Cerebellar nuclear complex (tissue), 1 donor: ENCODE measurements at regions not wholly inside any gene's neighbourhood (a gene's known extent, or its start where the extent isn't known, plus 50 kb on each side); places are given as distances from the start of the nearest gene placed in this dataset.
"Not testable (repeated sequence)": the region's sequence is repeated elsewhere in the genome, so short reads cannot be mapped to it uniquely, and the experiment has no call there.

Experiments used
- DNase-seq, 2 experiments: peaks; one replicate each; lab custom pipeline; 2025; lab: John Stamatoyannopoulos, UW

DNA sequence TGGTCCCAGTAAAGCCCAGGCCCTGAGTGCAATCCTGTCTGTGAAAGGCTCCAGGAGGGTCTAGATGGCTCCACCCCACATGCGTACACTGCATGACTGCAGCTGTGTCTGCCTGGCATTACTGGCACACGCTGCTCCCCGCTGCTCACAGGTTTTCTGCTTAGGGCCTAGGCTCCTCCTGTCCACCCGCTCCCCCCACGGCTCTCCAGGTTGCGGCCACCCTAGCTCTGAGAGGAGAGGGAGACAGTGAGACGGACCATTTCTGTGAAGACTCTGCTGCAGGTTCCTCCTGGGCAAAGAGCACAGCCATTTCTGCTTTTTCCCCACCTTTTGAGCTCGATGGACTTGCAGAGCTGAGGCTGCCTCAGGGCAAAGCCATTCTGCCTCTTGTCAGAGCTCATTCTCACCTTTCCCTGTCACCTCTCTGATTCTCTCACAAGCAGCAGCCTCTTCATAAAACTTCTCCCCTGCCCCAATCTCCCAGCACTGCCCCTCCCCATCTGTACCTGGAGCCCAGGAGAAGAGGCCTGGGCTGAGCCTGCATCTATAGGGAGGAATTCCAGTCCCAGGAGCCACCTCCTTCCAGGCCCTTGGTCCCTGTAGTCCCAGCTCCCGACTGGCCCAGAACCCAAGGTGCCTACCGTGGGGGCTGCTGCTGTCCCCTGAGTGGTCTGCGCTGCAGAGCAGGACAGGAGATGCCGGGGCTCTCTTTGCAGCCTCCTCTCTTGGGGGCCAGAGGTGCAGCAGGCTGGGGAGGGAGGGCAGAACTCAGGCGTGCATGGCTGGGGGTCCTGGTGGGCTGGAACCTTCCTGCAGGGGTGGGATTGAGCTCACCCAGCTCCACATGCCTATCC, 433.7 kb upstream of the B3GAT1 start:
- no peak for DNase-seq

DNA sequence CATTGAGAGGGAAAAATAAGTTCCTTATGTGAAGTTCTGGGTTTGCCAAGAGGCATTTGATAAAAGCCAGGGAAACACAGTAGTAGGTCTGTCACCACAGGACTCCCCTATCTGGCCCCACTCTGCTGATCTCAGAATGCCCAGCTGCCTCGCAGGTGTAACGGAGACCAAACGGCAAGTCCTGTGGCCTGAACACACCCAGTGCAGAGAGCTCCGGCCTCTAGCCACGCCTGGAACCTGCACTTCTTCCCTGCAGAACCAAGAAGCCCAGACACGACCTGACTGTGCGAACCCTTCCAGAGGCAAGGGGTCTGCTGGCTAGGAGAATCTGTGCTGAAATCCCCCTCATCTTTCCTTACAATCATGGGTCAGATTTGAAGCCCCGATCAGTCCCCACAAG, 432.8 kb upstream of the B3GAT1 start:
- no peak for DNase-seq

DNA sequence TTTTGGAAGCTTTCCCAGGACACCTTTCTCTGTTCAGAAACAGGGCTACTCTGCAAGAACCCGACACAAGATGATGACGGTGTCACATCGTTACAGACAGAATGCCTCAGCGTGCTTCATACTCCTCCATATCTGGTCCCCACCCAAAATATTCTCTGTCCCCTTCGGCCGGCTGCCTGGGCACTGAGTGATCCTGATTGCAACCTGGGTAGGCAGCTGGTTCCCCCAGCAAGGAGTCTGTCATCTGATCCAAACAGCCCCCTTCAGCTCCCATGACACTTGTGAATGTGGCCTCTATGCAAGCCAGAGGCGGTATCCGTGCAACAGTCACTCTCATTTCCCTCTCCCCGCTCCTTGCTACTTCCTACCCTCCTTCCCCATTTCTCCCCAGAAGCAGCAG, 431.7 kb upstream of the B3GAT1 start:
- no peak for DNase-seq

DNA sequence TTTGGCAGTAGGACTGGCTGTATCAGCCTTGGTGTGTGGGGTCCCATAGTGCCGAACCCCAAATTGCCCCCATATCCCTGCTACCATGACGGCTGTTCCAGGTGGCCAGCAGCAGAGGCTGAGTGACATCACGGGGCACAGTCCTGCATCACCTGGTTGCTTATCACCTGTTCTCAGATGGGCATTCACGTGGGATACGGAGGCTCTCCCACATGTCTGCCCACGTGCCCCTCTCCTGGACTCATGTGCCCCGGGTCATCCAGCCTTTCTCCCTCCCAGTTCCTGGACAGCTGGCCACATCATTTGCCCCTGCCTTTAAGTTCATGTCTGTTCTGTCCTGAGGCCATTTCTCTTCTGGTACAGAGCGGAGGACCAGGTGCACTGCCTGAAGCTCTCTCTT, 431.0 kb upstream of the B3GAT1 start:
- no peak for DNase-seq

DNA sequence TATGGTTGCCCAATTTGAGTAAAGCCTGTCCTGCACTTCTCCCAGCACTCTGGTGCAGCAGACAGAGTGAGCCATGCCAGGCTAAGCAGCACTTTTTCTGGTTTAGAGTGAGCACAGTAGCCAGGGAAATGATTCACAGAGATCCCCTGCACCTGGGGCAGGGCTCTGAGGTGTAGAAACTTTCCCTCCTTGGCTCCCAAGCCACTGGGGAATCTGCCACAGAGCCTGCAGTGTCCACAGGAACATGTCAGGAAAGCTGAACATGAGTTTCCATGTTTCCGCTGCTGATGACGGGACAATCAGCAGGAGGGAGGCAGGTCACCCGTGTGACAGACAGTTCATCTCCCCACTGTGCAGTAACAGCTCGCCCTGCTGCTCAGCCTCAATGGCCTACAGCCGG, 429.9 kb upstream of the B3GAT1 start:
- DNase-seq = no peak

DNA sequence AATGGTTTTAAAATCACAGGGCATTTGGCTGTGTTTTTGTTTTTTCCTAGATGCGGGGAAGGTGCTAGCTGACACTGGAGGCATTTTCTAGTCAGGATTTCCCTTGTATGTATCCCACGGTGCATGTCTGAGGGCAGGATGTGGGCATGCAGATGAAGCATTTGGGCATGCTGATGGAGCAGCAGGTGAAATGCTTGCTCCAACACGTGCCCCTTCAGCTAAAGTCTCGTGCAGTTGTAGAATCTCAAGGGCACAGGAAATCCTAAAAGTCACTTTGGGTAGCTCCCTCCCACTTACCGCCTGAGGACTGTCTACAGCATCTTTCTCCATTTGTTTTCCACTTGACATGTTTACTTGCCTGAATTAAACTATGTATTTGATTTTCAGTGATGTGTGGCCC, 429.4 kb upstream of the B3GAT1 start:
- DNase-seq = no peak

DNA sequence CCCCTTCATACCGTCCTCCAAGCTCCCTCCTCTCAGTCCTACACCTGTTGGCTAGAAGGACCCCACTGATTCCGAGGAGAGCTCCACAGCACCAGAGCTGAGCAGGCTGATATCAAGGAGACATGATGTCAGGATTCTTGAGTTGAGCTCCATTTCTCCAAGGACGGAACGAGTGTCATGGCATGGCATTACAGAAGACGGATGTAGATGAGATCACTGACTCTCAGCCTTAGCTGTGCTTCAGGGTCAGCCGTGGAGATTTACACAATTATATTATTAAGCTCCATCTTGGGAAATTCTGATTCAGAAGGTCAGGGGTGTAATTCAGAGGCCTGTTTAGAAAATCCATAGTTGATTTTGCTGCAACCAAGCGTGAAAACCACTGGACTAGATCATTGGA, 428.9 kb upstream of the B3GAT1 start:
- DNase-seq = no peak

DNA sequence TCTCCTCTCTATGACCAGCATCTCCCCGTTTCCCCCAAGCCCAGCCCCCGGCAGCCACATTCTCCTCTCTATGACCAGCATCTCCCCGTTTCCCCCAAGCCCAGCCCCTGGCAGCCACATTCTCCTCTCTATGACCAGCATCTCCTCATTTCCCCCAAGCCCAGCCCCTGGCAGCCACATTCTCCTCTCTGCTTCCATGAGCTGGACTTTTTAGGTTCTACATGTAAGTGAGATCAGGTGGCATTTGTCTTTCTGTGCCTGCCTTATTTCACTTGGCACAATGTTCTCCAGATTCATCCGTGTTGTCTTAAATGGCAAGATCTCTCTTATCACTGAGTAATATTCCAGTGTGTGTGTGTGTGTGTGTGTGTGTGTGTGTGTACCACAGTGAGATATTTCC, 428.1 kb upstream of the B3GAT1 start:
- DNase-seq = not testable (repeated sequence)

DNA sequence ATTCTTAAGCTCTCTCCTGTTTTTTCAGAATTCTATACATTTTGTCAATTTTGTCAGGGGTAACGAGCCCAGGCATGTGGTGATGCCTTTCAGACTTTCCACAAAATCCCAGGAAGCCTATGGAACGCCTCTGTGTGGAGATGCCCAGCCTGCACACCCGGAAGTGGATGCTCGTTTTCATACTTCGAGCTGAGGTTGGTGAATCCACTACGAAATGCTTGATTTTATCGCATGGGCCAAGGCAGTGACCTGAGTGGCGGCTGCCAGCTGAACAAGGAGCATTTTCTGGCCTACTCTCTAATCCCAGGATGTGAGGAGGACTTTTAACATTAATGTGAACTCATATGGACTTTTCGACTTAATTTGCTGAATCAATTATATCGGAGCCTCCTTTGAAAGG, 426.7 kb upstream of the B3GAT1 start:
- DNase-seq = no peak

DNA sequence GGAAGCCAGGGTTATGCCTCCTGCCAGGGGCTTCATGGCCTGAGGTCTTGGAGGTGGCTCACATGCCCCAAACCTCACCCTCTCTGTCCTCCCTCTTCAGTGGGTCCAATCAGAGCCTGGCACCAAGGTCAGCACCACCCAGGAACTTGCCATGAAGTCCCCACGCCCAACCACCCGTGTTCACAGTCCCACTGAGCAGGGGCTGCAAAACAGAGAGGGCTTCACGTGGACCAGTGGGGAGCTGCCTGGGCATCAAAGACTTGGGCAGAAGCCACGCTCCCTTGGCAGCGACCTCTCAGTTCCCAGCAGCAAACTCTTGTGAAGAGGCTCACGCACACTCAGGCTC, 425.8 kb upstream of the B3GAT1 start:
- DNase-seq = no peak

DNA sequence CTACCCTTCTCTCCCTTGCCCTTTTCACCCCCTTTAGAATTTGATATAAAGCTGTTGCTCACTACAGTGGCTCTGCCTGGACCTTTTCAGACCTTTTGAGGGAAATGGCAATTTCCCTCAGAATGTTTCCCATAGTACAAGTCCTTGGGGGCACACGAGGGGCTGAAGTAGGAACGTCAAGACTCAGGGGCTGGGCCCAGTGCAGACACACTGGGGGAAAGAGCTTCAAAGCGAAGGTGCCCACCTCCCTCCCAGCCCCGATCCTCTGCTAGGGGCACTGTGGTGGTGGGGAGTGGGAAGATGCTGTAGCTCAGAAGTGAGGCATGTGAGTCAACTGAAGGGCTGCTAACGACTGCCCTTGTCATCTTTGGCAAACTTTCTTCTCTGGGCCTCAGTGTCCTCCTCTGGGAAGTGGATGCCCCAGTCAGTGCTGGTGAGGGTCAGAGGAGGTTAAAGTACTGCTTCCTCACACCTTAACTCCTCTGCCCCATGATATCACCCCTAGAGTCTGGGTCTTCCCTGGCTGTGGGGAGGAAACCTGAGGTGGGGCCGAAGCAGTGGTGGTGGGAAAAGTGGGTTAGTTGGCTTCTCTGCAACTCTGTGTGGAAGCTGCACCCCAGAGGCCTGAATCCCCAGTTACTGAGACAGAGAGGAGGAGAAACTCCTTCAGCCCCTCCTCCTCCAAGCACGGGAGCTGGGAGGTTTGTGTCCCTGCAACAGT, 425.3 kb upstream of the B3GAT1 start:
- no peak for DNase-seq

DNA sequence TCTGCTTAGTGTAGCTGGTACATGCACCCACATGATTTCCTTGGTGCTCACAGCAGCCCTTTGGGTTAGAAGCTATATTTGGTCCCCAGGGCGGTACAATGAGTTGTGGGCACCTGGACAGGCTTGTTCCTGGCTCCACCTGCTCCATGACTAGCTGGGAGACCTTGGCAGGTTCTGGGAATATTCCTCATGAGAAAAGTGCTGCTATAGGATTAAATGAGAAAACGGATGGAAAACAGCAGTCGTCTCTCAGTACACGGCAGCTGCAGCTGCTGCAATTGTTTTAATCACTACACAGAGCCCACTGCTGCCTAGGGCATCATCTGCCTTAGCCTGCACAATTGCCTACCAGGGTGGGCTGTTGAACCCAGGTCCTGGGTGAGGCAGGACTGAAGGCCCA, 424.5 kb upstream of the B3GAT1 start:
- no peak for DNase-seq

DNA sequence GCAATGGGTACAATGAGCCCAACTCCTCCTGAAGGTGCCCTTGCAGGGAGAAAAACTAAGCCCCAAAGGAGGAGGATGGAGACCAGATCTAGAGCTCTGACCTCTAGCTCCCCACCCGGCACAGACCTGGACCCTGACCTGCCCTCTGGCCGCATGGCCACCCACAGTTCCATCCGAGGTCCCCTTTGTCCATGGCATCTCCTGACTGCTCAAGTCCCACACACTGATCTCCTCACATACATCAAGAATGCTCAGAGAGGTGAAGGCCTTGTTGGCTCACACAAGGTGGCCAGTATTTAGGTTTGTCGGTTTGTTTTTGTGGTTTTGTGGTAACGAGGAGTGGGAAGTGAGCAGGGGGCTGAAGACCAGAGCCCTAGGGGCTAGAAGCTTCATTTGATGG, 423.5 kb upstream of the B3GAT1 start:
- no peak for DNase-seq

DNA sequence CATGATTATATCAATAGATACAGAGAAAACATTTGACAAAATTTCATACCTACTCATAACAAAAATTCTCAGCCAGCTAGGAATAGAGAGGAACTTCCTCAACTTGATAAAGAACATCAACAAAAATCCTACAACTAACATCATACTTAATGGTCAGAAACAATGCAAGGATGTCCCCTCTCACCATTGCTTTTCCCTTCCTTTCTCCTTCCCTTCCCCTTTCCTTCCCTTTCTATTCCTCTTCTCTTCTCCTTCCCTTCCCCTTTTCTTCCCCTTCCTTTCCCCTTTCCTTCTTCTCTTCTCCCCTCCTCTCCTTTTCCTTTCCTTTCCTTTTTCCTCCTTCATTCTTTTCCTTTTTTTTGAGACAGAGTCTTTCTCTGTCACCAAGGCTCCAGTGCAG, 418.3 kb upstream of the B3GAT1 start:
- DNase-seq = no peak

DNA sequence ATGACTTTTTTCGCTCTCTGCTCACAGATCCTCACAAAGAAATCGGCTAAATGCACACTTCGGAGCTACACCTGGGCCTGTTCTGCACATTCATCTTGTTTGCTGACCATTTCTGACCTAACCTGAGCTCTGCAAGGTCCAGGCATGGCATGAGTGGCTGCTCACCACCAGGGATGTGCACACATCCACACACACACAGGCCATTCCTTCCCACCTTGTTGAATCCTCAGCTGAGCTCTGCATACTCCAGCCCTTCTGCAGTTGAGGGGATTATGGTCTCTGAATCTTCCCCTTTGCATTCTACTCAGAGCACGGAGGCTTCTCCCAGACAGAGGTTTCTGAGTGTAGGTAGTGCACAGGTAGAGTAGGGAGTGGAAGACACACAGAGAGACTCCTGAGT, 411.9 kb upstream of the B3GAT1 start:
- no peak for DNase-seq

DNA sequence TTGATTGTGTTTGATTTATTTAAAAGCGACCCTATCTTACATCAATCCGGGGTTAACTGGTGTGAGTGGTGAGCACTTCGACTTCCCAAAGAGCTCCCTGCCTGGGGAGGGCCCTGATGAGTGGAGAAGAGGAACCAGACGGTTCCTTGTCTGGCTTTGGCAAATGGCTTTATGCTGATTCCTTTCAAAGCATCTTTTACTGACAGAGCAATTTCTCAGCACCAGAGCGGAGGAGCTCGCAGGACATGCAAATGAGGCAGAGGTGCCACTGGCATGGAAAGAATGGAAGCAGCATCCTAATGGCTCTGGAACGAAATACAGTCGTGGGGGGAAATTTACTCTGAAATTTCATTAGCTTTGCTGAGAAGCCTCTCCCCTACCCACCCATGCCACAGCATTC, 410.9 kb upstream of the B3GAT1 start:
- no peak for DNase-seq

DNA sequence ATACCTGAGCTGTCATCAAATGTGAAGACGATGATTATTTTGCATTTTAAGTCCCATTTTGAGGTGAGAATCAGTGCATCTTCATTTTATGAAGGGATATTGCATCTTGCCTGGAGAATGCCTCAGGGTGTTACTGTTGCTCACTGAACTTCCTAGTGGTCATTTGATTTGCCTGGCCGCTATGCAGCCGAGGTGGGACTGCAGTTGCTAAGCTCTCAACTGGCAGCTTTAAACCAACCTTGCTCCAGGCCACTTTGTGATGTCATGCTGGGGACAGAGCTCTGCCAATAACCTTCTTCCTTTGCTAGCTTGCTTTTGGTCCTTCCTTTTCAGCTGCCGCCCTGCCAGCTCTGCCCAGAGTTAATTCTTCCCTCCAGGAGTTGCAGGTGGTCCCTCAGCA, 409.4 kb upstream of the B3GAT1 start:
- no peak for DNase-seq

DNA sequence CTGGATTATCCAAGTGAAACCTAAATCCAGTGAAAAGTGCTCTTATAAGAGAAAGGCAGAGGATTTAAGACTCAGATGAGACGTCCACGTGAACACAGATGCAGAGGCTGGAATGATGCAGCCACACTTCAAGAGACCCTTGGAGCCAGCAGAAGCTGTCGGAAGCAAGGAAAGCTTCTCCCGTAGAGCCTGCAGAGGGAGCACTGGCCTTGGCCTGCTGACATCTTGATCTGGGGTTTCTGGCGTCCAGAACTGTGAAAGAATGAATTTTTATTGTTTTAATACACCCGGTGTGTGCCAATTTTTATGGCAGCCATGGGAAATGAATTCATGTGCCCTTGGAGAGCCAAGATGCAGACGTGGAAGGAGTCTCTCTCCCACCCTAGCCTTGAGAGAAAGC, 407.0 kb upstream of the B3GAT1 start:
- no peak for DNase-seq

DNA sequence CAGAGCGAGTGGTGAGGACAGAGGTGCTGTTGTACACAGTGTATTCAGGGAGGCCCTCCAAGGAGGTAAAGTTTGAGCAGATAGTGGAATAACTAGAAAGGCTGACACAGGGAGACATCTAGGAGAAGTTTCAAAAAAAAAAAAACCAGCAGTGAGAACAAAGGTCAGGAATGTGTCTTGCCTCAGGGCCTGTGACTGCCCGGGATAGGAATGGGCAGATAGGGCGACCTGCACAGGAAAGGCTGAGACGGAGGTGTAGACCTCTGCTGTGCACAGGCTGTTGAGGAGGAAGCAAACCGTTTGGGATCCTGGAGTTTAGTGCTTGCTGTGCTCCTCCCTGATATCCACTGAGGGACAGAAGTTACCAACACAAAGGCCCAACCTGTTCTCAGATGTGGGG, 406.5 kb upstream of the B3GAT1 start:
- no peak for DNase-seq

DNA sequence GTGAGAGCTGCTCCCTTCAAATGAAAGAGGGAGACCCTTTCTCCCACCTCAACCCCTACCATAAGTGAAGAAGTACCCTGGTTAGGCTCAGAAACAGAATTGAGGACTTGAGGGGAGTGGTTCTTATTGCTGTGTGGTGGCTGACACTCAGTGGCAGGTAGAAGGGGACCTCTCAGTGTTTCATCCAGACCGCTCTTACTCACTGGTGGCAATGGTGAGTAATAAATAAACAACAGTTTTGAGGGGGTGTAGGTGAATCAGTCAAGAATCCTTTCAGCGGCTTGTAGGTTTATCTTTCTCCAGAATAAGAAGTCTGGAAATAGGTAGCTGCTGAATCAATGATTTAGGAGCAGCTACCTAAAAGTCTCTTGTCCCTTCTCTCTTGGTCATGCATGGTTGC, 403.4 kb upstream of the B3GAT1 start:
- no peak for DNase-seq

DNA sequence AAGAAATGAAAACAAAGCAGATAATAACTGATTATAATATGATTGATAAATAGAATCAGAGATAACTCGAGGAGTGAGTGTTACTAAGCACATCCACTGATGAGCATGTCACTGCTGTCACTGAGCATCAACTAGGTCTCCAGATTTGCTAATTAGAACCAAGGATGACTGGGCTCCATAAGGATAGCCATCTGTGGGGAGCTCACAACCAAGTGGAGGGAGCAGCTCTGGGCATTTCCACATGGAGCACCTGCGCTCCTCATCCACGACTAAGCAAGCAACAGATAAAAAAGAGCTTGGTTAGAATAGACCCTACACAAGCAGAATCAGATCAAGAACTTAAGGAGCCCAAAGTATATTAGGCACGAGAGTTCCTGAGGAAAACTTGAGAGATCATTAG, 396.0 kb upstream of the B3GAT1 start:
- no peak for DNase-seq

DNA sequence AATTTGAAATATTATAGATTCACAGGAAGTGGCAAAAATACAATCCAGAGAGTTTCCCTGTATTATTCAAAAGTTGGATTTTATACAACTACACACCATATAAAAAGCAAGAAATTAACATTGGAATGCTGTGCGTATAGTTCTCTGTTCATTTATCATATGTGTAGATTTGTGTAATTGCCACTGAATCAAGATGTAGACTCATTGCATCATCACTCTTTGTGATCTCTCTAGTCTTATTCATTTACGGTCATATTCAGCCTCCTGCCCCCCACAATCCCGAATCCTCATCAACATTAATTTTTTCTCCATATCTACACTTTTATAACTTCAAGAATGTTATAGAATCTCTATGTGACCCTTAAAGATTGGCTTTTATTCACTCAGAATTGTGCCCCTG, 390.6 kb upstream of the B3GAT1 start:
- no peak for DNase-seq

DNA sequence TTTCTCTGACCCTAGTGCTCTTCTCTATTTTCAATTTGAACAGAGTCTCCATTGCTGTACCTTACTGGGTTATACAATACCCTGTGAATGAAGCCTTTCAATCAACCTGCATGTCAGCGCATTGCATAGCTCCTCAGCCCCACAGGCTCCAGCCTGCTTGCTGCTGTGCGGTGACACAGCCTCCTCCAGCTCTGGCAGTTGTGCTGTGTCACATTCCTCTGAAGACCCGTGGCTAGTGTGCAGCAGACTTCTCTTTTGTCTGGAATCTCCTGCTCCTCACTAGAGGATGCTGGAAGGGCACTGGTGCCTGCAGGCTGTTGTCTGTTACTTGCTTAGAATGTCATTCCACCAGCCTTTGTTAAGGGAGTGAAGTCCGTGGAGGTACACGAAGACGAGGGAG, 390.1 kb upstream of the B3GAT1 start:
- DNase-seq = no peak

DNA sequence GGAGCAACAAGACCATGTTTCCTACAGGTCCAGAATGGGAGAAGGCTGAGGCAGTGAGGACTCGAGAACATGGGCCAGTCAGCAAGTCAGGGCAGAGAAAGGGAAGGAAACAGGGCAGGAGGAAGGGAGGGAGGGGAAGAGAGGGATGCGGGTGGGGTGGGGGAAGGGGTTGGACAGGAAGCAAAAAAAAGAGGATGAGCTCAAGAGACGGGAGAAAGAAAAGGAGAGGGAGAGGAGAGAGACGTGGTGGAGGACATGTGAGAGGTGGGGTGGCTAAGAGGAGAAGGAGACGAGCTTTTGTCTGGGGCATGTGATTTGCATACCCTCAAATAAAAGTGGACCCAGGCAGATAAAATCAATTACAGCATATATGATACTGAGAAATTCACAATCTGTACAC, 389.5 kb upstream of the B3GAT1 start:
- DNase-seq = no peak
